Fibroblast of villous mesenchyme (primary cell): ENCODE measurements at regions not wholly inside any gene's neighbourhood (a gene's known extent, or its start where the extent isn't known, plus 50 kb on each side); places are given as distances from the start of the nearest gene placed in this dataset.

Source experiments
- DNase-seq: peaks from one replicate; pipeline ENCODE4 v3.0.0-alpha.2; 2010; ENCODE audit warnings: low read depth
- H3K4me3 ChIP-seq: 2 replicates; pipeline ENCODE4 v1.5.1; 2011; ENCODE audit warnings: low read depth, mild to moderate bottlenecking, low read length
- CTCF ChIP-seq: IDR thresholded peaks from 2 replicates; pipeline ENCODE4 v1.5.1; 2012; ENCODE audit warnings: low read depth, mild to moderate bottlenecking, low read length; ENCODE audit not compliant: insufficient read depth

DNA sequence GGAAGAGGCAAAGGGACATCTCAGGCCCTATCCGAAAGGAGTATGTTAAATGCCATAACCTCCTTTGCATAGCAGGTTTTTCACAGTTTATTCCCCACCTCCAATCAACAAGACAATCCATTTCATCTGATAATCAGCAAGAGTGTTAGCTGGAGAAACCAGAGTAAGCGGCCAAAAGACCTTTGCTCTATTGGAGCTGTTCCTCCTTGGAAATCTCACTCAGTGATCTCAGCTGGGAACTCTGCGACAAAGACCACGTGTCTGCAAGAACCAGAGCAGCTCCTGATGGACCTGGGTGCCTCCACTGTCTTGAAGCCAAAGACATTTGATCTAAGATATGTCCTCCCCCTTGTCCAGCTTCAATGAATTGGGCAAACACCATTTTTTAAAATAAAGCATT is 241.0 kb downstream of the SEC61B start:
- DNase-seq: no peak
- H3K4me3 ChIP-seq: no peak overlapping the region
- TF ChIP-seq CTCF: no peak

- no peak for DNase-seq
- TF ChIP-seq CTCF: no peak
- H3K4me3 ChIP-seq: no peak overlapping the region
Measured at GRCh38 chr9:99464568-99464967, 242.5 kb downstream of the SEC61B start.

DNA sequence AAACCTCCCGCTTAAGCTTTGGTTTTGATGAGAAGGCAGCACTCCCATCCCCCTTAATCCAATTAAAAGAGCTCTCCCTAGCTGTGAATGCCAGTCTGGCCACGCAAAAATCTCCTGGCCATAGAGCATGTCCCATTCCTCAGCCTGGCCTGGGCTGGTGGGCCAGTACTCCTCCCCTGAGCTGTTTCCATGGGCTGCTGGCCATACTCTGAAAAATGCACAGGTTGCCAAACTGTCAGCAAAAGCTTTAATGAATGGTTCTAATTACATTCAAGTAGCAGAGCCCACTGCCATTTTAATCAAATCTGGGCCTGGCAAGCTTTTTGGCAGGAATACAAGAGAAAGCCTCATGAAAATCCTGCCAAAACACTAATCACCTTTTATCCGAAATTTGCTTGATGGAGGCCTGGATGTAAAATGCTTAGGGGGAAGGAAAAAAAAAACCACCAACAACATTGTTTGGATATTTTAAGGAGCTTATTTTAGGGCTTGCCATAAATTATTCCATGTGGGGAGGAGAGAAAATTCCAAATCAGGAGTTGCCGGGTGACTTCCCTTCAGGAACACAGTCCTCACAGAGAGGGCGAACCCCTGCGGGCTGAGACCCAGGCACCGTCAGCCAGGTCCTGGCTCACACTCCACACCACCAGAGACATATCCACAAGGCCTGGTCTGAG is 243.3 kb downstream of the SEC61B start:
- DNase-seq: no peak
- TF ChIP-seq CTCF: no peak
- no peak overlapping the region for H3K4me3 ChIP-seq

GRCh38 chr9:99466104-99466503 is 244.0 kb downstream of the SEC61B start:
- H3K4me3 ChIP-seq: no peak overlapping the region
- TF ChIP-seq CTCF: no peak
- no peak for DNase-seq

GRCh38 chr9:99466781-99467180 is 244.7 kb downstream of the SEC61B start:
- H3K4me3 ChIP-seq: no peak overlapping the region
- TF ChIP-seq CTCF: no peak
- no peak for DNase-seq

- no peak overlapping the region for H3K4me3 ChIP-seq
- DNase-seq: no peak
- TF ChIP-seq CTCF: no peak
Measured at GRCh38 chr9:99471033-99471432, 249.0 kb downstream of the SEC61B start.
